ENCODE measurements at regions not wholly inside any gene's neighbourhood (a gene's known extent, or its start where the extent isn't known, plus 50 kb on each side); places are given as distances from the start of the nearest gene placed in this dataset.

- TF ChIP-seq ZNF518B (CRISPR knock-in tag; IDR thresholded peaks at IDR 0.05) = no peak
- no peak for TF ChIP-seq POLR3G (IDR thresholded peaks at IDR 0.05; ENCODE audit: extremely low read depth, insufficient read length, insufficient replicate concordance)
- TF ChIP-seq SMAD1 (IDR thresholded peaks at IDR 0.05; ENCODE audit: low read depth, low read length, partially characterized antibody) = no peak
- TF ChIP-seq PTTG1 (tag; IDR thresholded peaks at IDR 0.05; ENCODE audit: low read depth) = no peak
These were observed 245.5 kb upstream of the RPS23 start (continued) for GRCh38 chr5:82523633-82524032.

GRCh38 chr5:82522897-82523296, 244.7 kb upstream of the RPS23 start:
- H3K9me3 ChIP-seq (replicated peaks; ENCODE audit: control insufficient read depth, insufficient read depth, low read depth, low read length) = no peaks in the 10 kb centered on the region; the same call in 1 of the 2 replicates
- no peaks in the 10 kb centered on the region for H3K36me3 ChIP-seq (ENCODE audit: control insufficient read depth, insufficient read depth, low read length)
- H3K4me2 ChIP-seq (ENCODE audit: insufficient read depth, low read length) = no peak overlapping the region
- in situ Hi-C loops (cut with MboI) = no loop called here
- peaks cover 0 to 6% of the 10 kb centered on the region in 2 experiments; a peak in 2 of 5 replicates for H3K4me1 ChIP-seq (replicated peaks in 1 of 2; ENCODE audit: control insufficient read depth in 2 of 2, insufficient read depth in 2 of 2, low read length in 2 of 2)
- POLR2A ChIA-PET = interaction anchor here (1.5 kb wide), 1 partner anchor 14 kb away, joined by 4 read pairs; no protein-coding TSS in a partner anchor
- BruUV-seq (replicated peaks) = no TSS peak
- no peaks in the 10 kb centered on the region for H4K20me1 ChIP-seq (replicated peaks; ENCODE audit: control insufficient read depth, insufficient read depth, low read length)
- ATAC-seq (no peak), DNase-seq (ENCODE audit: extremely low read depth in 1 of 4, low spot score in 3 of 4) (no peak), FAIRE-seq (no peak)
- WGBS (ENCODE audit: insufficient coverage, low coverage, missing lambda C conversion rate) = 12% methylated on average over 7 of the region's 7 CpGs
- H3K79me2 ChIP-seq (ENCODE audit: control insufficient read depth, insufficient read depth, low read length) = no peaks in the 10 kb centered on the region
- no peak overlapping the region for H3K27ac ChIP-seq (ENCODE audit: extremely low read depth, low read depth, low read length)
- no peak overlapping the region for H2AFZ ChIP-seq (ENCODE audit: low read depth, low read length)
- no peak overlapping the region for H3K9ac ChIP-seq (ENCODE audit: insufficient read depth in 1 of 2, low read depth in 2 of 2, low read length in 2 of 2)
- no peak for TF ChIP-seq POLR2AphosphoS5 (IDR thresholded peaks at IDR 0.05; ENCODE audit: control insufficient read depth, insufficient read depth, low read depth, low read length)
- no peak for TF ChIP-seq NBN (IDR thresholded peaks at IDR 0.05; ENCODE audit: low read depth)
- TF ChIP-seq GMEB1 (CRISPR knock-in tag; IDR thresholded peaks at IDR 0.05) = no peak
- no peak for TF ChIP-seq GTF2E2 (tag; IDR thresholded peaks at IDR 0.05)
- TF ChIP-seq PHB (CRISPR knock-in tag; IDR thresholded peaks at IDR 0.05) = no peak
- TF ChIP-seq MXI1 (IDR thresholded peaks at IDR 0.05; ENCODE audit: low read depth, low read length) = no peak
- intact Hi-C loops (cut with micrococcal nuclease) = no loop called here
- no peaks in the 10 kb centered on the region for H3K27me3 ChIP-seq (ENCODE audit: control insufficient read depth in 2 of 2, insufficient read depth in 2 of 2, low read length in 2 of 2)
- CTCF ChIA-PET (ENCODE audit: low intra/inter-chr PET ratio) = no interaction called here
- no peaks in the 10 kb centered on the region for H3K9me1 ChIP-seq (ENCODE audit: control insufficient read depth, insufficient read depth, low read length)
- H3K4me3 ChIP-seq = no peak overlapping the region
